ENCODE measurements at regions not wholly inside any gene's neighbourhood (a gene's known extent, or its start where the extent isn't known, plus 50 kb on each side); places are given as distances from the start of the nearest gene placed in this dataset.

- DNase-seq (no peak), ATAC-seq (no peak)
- intact Hi-C loops (cut with DNase I, micrococcal nuclease), result no loop called here
Observed at GRCh38 chr2:147531269-147531668, 313.6 kb upstream of the ACVR2A start.

- intact Hi-C loops (cut with DNase I, micrococcal nuclease), result no loop called here
- no peak for DNase-seq
- ATAC-seq, result no peak
Observed at GRCh38 chr2:147530033-147530432, 314.8 kb upstream of the ACVR2A start.

GRCh38 chr2:147525819-147526489 is 318.9 kb upstream of the ACVR2A start:
- DNase-seq, result no peak

GRCh38 chr2:147524912-147525311 is 319.9 kb upstream of the ACVR2A start:
- DNase-seq, result no peak
- no peak for ATAC-seq
- intact Hi-C loops (cut with DNase I, micrococcal nuclease), result no loop called here

More at GRCh38 chr2:147525819-147526489, 318.9 kb upstream of the ACVR2A start:
- intact Hi-C loops (cut with DNase I, micrococcal nuclease), result no loop called here
- peak; percentile 37 for ATAC-seq

GRCh38 chr2:147523415-147523814 is 321.4 kb upstream of the ACVR2A start:
- intact Hi-C loops (cut with DNase I, micrococcal nuclease), result no loop called here
- ATAC-seq, result no peak
- no peak for DNase-seq

- DNase-seq (no peak), ATAC-seq (no peak)
- intact Hi-C loops (cut with DNase I, micrococcal nuclease), result no loop called here
Observed at GRCh38 chr2:147521936-147522335, 322.9 kb upstream of the ACVR2A start.

- intact Hi-C loops (cut with DNase I, micrococcal nuclease), result no loop called here
- DNase-seq (no peak), ATAC-seq (no peak)
Observed at GRCh38 chr2:147520817-147521216, 324.0 kb upstream of the ACVR2A start.

- ATAC-seq, result no peak
- no peak for DNase-seq
- intact Hi-C loops (cut with DNase I, micrococcal nuclease), result no loop called here
Observed at GRCh38 chr2:147519178-147519577, 325.7 kb upstream of the ACVR2A start.

GRCh38 chr2:147515213-147515612 is 329.6 kb upstream of the ACVR2A start:
- intact Hi-C loops (cut with DNase I, micrococcal nuclease), result no loop called here
- ATAC-seq (peak; percentile 98), DNase-seq (no peak)

- DNase-seq (no peak), ATAC-seq (no peak)
- intact Hi-C loops (cut with DNase I, micrococcal nuclease), result no loop called here
Observed at GRCh38 chr2:147512206-147512605, 332.6 kb upstream of the ACVR2A start.

GRCh38 chr2:147511491-147511948 is 333.3 kb upstream of the ACVR2A start:
- peak in 1 of 2 donors; percentile 10 for DNase-seq
- no peak for ATAC-seq
- intact Hi-C loops (cut with DNase I, micrococcal nuclease), result no loop called here

- ATAC-seq (no peak), DNase-seq (no peak)
- intact Hi-C loops (cut with DNase I, micrococcal nuclease), result no loop called here
Observed at GRCh38 chr2:147509821-147510220, 335.0 kb upstream of the ACVR2A start.

- DNase-seq (no peak), ATAC-seq (no peak)
- intact Hi-C loops (cut with DNase I, micrococcal nuclease), result no loop called here
Observed at GRCh38 chr2:147506889-147507288, 337.9 kb upstream of the ACVR2A start.

- intact Hi-C loops (cut with DNase I, micrococcal nuclease), result no loop called here
- no peak for ATAC-seq
- no peak for DNase-seq
Observed at GRCh38 chr2:147502711-147503290, 342.0 kb upstream of the ACVR2A start.

GRCh38 chr2:147501968-147502367 is 342.9 kb upstream of the ACVR2A start:
- intact Hi-C loops (cut with DNase I, micrococcal nuclease), result no loop called here
- ATAC-seq, result no peak
- no peak for DNase-seq

GRCh38 chr2:147500819-147501395 is 343.9 kb upstream of the ACVR2A start:
- no peak for ATAC-seq
- intact Hi-C loops (cut with DNase I, micrococcal nuclease), result no loop called here
- DNase-seq, result no peak

GRCh38 chr2:147500229-147500628 is 344.6 kb upstream of the ACVR2A start:
- intact Hi-C loops (cut with DNase I, micrococcal nuclease), result no loop called here
- no peak for ATAC-seq

GRCh38 chr2:147499785-147500184 is 345.0 kb upstream of the ACVR2A start:
- intact Hi-C loops (cut with DNase I, micrococcal nuclease), result no loop called here
- no peak for DNase-seq
- ATAC-seq, result no peak

More at GRCh38 chr2:147500229-147500628, 344.6 kb upstream of the ACVR2A start:
- DNase-seq, result no peak

GRCh38 chr2:147495734-147496133 is 349.1 kb upstream of the ACVR2A start:
- intact Hi-C loops (cut with DNase I, micrococcal nuclease), result no loop called here
- ATAC-seq (no peak), DNase-seq (no peak)

GRCh38 chr2:147492471-147492870 is 352.4 kb upstream of the ACVR2A start:
- intact Hi-C loops (cut with DNase I, micrococcal nuclease), result no loop called here
- no peak for DNase-seq

More at GRCh38 chr2:147492471-147492870, 352.4 kb upstream of the ACVR2A start:
- no peak for ATAC-seq

All from left colon (tissue), 2 donors.